ENCODE measurements at regions not wholly inside any gene's neighbourhood (a gene's known extent, or its start where the extent isn't known, plus 50 kb on each side); places are given as distances from the start of the nearest gene placed in this dataset.

DNA sequence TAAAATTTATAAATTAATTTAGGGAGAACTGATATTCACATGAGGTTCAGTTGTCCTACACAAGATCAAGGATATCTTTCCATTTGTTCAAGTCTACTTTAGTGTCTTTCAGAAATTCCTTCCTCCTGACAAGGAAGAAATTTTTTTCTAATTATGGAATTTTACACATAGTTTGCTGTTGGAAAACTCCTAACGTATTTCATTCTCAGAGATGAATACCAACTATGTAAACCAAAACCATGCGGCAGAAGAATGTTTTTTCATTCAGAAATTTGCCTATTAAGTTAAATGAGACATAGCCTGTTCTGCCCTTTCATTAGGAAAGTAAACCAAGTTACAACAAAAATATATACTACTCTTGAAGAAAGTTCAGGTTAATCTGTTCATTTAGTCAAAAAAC, 111.2 kb upstream of the PRDM1 start:
- FAIRE-seq (no peak), DNase-seq (ENCODE audit: insufficient read length, low spot score) (no peak)
- no peak for TF ChIP-seq POLR2AphosphoS5 (IDR thresholded peaks at IDR 0.05; ENCODE audit: low read depth, low read length)
- no peak for TF ChIP-seq PAX5 (IDR thresholded peaks at IDR 0.05; ENCODE audit: insufficient read depth, low read length, severe bottlenecking)
- TF ChIP-seq POLR2A (IDR thresholded peaks at IDR 0.05; ENCODE audit: low read depth, low read length): no peak
- no peak for TF ChIP-seq POU2F2 (IDR thresholded peaks at IDR 0.05; ENCODE audit: low read depth, low read length)
- TF ChIP-seq SPI1 (IDR thresholded peaks at IDR 0.05; ENCODE audit: low read depth, low read length): no peak
- TF ChIP-seq TAF1 (IDR thresholded peaks at IDR 0.05; ENCODE audit: low read depth, low read length): no peak

DNA sequence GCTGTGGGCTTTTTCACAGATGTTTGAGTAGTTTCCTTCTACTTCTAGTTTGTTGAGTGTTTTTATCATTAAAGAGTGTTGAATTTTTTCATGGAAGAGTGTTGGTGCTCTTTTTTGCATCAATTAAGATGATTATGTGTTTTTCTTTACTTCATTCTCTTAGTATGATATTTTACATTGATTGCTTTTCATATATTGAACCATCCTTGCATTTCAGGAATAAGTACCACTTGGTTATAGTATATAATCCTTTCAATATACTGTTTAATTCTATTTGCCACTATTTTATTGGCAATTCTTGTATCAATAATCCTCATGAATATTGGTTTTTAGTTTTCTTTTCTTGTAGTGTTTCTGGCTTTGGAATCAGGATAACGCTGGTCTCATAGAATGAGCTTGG, 113.7 kb upstream of the PRDM1 start:
- DNase-seq (ENCODE audit: insufficient read length, low spot score) (no peak), FAIRE-seq (no peak)
- TF ChIP-seq SPI1 (IDR thresholded peaks at IDR 0.05; ENCODE audit: low read depth, low read length): no peak
- no peak for TF ChIP-seq POU2F2 (IDR thresholded peaks at IDR 0.05; ENCODE audit: low read depth, low read length)
- no peak for TF ChIP-seq TAF1 (IDR thresholded peaks at IDR 0.05; ENCODE audit: low read depth, low read length)
- no peak for TF ChIP-seq POLR2A (IDR thresholded peaks at IDR 0.05; ENCODE audit: low read depth, low read length)
- TF ChIP-seq POLR2AphosphoS5 (IDR thresholded peaks at IDR 0.05; ENCODE audit: low read depth, low read length): no peak
- no peak for TF ChIP-seq PAX5 (IDR thresholded peaks at IDR 0.05; ENCODE audit: insufficient read depth, low read length, severe bottlenecking)

GRCh38 chr6:105968603-105969333, 117.4 kb upstream of the PRDM1 start:
- TF ChIP-seq PAX5 (IDR thresholded peaks at IDR 0.05; ENCODE audit: insufficient read depth, low read length, severe bottlenecking) (no peak), POLR2A (IDR thresholded peaks at IDR 0.05; ENCODE audit: low read depth, low read length) (no peak), POU2F2 (IDR thresholded peaks at IDR 0.05; ENCODE audit: low read depth, low read length) (no peak)
- DNase-seq (ENCODE audit: insufficient read length, low spot score): no peak
- FAIRE-seq: no peak

DNA sequence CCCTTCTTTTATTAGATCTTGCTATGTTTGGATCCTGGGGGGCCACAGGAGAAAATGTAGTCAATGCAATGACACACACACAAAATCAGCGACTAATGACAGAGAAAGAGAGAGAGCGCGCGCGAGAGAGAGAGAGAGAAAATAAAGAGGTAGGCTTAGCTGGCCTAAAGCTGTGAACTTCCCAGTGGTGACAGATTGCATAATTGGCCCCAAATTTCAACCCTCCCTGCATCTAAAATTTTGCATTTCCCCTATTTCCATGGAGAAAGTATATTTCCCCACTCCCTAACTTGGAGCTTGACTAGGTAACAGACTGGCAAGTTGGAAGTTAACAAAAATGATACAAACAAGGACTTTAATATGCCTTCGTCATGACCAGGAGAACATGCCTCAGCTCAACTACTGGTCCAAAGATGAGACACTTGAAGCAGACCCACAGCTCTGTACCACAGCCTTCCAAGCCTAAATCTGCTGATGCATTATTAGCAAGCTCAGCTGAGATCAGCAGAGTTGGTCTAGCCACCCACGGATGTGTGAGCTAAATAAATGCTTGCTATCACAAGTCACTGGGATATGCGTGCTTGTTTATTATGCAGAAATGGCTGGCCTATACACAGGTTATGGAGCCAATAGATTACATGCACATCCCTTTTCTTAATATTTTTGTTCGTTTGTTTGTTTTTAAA, 118.1 kb upstream of the PRDM1 start:
- FAIRE-seq (no peak), DNase-seq (ENCODE audit: insufficient read length, low spot score) (no peak)
- TF ChIP-seq POU2F2 (IDR thresholded peaks at IDR 0.05; ENCODE audit: low read depth, low read length): no peak
- TF ChIP-seq SPI1 (IDR thresholded peaks at IDR 0.05; ENCODE audit: low read depth, low read length): no peak
- no peak for TF ChIP-seq POLR2A (IDR thresholded peaks at IDR 0.05; ENCODE audit: low read depth, low read length)
- TF ChIP-seq PAX5 (IDR thresholded peaks at IDR 0.05; ENCODE audit: insufficient read depth, low read length, severe bottlenecking): no peak
- no peak for TF ChIP-seq TAF1 (IDR thresholded peaks at IDR 0.05; ENCODE audit: low read depth, low read length)
- no peak for TF ChIP-seq POLR2AphosphoS5 (IDR thresholded peaks at IDR 0.05; ENCODE audit: low read depth, low read length)

DNA sequence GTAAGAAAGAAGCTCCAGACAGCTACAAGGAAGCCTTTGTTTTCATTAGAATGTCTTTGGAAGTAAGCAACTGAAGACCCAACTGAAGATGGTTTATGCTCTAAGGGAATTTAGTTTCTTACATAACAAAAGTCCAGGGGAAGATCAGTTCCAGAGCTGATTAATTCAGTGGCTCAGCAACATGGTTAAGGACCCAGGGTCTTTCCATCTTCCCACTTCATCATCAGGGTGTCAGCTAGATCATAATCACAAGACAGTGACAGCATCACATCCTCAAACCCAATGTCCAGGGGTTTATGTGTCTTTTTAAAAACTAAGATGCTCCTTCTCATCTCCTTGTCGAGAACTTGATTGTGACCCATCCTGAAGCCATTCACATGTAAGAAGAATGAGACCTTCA, 119.7 kb upstream of the PRDM1 start:
- no peak for FAIRE-seq
- no peak for DNase-seq (ENCODE audit: insufficient read length, low spot score)

DNA sequence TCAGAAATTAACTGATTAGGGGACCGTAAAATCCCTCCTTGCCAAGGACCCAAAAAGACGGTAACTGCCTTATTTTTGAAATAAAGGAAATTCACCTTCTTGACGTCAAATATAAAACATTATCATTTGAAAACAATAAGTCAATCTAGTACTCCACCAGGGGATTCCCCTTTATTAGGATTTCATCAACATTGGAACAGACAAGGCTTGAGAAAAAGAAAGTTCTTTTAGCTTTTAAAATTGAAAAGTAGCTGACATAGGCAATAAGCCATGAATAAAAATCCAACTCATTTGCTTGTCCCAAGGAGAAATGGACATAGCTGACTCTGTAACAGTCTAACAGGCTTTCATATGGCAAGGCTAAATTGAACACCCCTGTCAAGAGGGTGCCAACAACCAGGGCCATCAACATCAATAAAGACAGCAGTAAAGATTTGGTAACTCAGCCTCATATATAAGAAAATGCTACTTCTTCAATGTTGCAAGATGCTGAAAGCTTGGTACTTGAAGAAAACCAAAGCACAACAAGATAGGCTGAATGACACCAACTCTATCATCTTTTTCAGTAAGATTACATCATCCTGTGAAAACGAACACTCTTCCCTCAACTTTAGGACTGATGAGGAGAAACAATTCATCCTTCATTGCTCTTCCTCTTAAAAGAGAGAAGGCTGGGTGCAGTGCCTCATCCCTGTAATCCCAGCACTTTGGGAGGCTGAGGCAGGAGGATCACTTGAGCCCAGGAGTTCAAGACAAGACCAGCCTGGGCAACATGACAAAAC, 121.0 kb upstream of the PRDM1 start:
- TF ChIP-seq PAX5 (IDR thresholded peaks at IDR 0.05; ENCODE audit: insufficient read depth, low read length, severe bottlenecking) (no peak), POLR2A (IDR thresholded peaks at IDR 0.05; ENCODE audit: low read depth, low read length) (no peak), POLR2AphosphoS5 (IDR thresholded peaks at IDR 0.05; ENCODE audit: low read depth, low read length) (no peak), TAF1 (IDR thresholded peaks at IDR 0.05; ENCODE audit: low read depth, low read length) (no peak), POU2F2 (IDR thresholded peaks at IDR 0.05; ENCODE audit: low read depth, low read length) (no peak), SPI1 (IDR thresholded peaks at IDR 0.05; ENCODE audit: low read depth, low read length) (no peak)
- DNase-seq (ENCODE audit: insufficient read length, low spot score): no peak
- no peak for FAIRE-seq

More for the DNA sequence above, 119.7 kb upstream of the PRDM1 start:
- TF ChIP-seq POU2F2 (IDR thresholded peaks at IDR 0.05; ENCODE audit: low read depth, low read length): no peak
- no peak for TF ChIP-seq SPI1 (IDR thresholded peaks at IDR 0.05; ENCODE audit: low read depth, low read length)
- no peak for TF ChIP-seq TAF1 (IDR thresholded peaks at IDR 0.05; ENCODE audit: low read depth, low read length)

DNA sequence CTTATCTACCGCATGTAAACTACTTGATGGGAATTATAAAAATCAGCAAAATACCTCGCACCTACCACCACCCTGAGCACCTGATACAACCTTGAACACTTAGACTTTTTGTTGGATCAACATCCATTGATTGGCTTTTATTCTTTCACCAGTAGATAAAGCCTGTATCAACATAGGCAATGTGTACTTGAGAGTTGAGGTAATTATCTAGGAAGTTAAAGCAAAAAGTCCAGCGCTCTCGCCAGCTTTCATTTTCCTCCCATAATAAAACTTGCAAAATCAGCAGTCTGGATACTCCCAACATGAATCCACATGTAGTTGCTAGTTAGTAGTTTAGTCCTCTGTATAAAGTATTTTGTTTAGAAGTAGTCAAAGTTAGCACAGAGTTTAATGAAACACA, 132.0 kb upstream of the PRDM1 start:
- DNase-seq (ENCODE audit: insufficient read length, low spot score) (no peak), FAIRE-seq (no peak)
- no peak for TF ChIP-seq PAX5 (IDR thresholded peaks at IDR 0.05; ENCODE audit: insufficient read depth, low read length, severe bottlenecking)
- no peak for TF ChIP-seq POLR2AphosphoS5 (IDR thresholded peaks at IDR 0.05; ENCODE audit: low read depth, low read length)
- TF ChIP-seq POLR2A (IDR thresholded peaks at IDR 0.05; ENCODE audit: low read depth, low read length): no peak
- TF ChIP-seq TAF1 (IDR thresholded peaks at IDR 0.05; ENCODE audit: low read depth, low read length): no peak
- TF ChIP-seq SPI1 (IDR thresholded peaks at IDR 0.05; ENCODE audit: low read depth, low read length): no peak
- TF ChIP-seq POU2F2 (IDR thresholded peaks at IDR 0.05; ENCODE audit: low read depth, low read length): no peak

- DNase-seq (ENCODE audit: insufficient read length, low spot score): no peak
- FAIRE-seq: no peak
- TF ChIP-seq PAX5 (IDR thresholded peaks at IDR 0.05; ENCODE audit: insufficient read depth, low read length, severe bottlenecking) (no peak), POLR2A (IDR thresholded peaks at IDR 0.05; ENCODE audit: low read depth, low read length) (no peak), POLR2AphosphoS5 (IDR thresholded peaks at IDR 0.05; ENCODE audit: low read depth, low read length) (no peak), POU2F2 (IDR thresholded peaks at IDR 0.05; ENCODE audit: low read depth, low read length) (no peak)
These were observed 133.1 kb upstream of the PRDM1 start for GRCh38 chr6:105952772-105953690.

- DNase-seq (ENCODE audit: insufficient read length, low spot score) (no peak), FAIRE-seq (no peak)
- TF ChIP-seq PAX5 (IDR thresholded peaks at IDR 0.05; ENCODE audit: insufficient read depth, low read length, severe bottlenecking): no peak
- TF ChIP-seq POLR2AphosphoS5 (IDR thresholded peaks at IDR 0.05; ENCODE audit: low read depth, low read length): no peak
- TF ChIP-seq POLR2A (IDR thresholded peaks at IDR 0.05; ENCODE audit: low read depth, low read length): no peak
- no peak for TF ChIP-seq SPI1 (IDR thresholded peaks at IDR 0.05; ENCODE audit: low read depth, low read length)
- TF ChIP-seq TAF1 (IDR thresholded peaks at IDR 0.05; ENCODE audit: low read depth, low read length): no peak
- no peak for TF ChIP-seq POU2F2 (IDR thresholded peaks at IDR 0.05; ENCODE audit: low read depth, low read length)
These were observed 133.8 kb upstream of the PRDM1 start for GRCh38 chr6:105952326-105952725.

Measured in GM12891 (cell line).